Superior temporal gyrus (tissue), 1 donor: ENCODE measurements at regions not wholly inside any gene's neighbourhood (a gene's known extent, or its start where the extent isn't known, plus 50 kb on each side); places are given as distances from the start of the nearest gene placed in this dataset.
A peak's percentile ranks its signal among the peaks of the same experiment; 100 is the strongest.

ENCODE experiments used
- DNase-seq: peaks from one replicate; pipeline ENCODE4 v3.0.0-alpha.2; 2016; ENCODE audit errors: extremely low spot score

DNA sequence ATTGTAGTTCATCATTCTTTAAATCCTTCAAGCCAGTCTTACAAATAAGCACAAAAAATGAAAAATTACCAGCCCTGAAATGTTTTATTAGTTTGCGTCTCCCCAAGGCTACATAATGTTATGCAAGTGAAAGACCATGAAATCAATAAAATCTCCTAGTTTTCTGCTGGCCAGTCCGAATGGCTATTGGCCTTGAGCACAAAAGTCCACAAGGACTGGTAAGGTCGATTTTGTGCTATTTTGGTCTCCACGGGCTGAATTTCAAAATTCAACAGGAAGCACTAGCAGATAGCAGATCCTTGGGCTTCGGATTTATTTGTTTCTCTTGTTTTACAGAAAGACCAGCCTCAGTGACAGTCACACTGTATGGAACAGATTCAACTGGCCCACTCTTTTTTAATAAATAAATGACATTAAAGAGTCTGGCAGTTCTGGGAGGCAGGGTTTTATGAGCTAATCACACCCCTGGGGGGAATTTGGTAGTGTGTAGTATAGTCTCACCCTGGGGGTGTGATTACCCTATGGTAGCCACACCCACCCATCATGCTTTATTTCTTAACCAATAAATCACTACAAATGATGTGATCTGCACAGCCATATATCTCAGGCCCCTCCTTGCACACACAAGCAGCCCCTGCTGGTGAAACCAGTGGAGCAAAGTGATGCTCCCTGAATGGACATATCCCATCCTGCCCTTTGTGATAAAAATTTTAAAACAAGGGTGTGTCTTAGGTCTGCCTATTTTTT is 51.1 kb upstream of the TMEM33 start:
- DNase-seq: no peak

- DNase-seq: peak; percentile 27
These were observed 52.4 kb upstream of the TMEM33 start for GRCh38 chr4:41882625-41883347.

DNA sequence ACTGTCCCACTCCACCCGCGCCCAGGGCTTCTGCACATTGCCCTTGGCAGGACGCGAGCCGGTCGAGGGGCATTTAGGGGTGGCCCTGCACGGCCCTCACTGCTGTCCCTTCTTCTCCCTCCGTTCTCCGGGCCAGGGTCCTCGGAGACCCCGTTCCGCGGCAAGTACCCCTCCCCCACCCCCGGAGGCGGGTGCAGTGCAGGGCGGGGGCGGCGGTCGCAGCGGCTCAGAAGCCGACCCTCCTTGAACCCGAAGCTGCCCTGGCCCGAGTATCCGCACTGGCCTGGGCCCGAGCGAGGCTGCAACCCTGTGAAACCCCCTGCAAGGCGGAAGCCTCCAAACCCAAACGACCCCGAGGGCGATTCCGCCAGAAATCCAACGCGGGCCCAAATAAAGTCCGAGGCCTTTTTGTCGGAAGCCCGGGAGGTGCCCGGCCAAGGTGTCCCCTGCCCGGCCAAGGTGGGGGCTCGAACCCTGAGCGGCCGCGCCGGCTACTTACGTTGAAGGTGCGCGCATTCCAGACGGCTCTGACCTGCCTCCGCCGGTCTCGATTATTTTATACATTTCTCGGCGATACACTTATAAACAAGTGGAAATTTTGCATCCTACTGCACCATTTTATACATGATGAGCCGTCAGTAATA is 53.1 kb upstream of the TMEM33 start:
- DNase-seq: no peak

DNA sequence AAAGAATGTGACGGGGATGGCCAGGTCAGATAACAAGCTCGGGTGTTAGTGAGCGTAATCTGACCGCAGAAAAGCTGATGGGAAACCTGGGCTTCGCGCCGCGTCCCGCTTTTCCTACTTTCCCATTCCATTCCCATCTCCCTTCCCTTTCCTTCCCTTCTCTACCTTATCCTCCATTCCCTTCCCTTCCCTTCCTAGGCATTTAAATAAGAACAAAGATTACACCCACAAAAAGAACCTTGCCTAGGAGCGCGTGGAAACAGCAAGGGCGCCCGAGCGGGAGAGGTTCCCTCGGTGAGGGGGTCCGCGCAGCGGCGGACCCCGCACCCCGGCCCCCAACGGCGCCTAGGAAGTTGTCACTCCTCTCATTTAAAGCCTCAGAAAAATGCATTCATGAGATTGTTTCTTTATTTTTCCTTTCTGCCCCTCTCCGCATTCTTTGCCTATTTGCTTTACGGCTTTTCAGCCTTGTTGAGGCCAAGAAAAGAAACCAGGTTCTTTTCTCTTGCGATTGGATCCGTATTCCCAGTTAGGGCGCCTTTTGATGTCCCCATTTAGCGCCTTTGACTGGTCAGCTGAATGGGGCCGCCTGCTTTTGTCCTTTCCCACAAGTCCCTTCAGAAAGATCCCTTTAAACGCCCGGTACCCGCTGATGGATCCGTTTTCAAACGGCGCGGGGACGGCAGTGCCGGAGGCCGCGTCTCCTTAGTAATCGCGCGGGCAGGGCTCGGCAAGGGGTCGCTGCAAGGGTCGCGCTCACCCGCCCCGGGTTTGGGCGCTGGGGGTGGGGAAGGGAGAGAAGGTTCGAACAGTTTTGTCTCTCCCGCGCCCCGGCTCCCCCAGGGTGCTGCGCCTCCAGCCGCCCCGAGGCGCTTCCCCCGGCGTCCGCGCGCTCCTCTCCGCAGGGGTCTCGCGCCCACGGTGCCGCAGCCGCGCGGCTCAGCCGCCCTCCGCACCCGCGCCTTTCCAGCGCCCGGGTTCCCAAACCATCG is 54.1 kb upstream of the TMEM33 start:
- no peak for DNase-seq

GRCh38 chr4:41880022-41880837 is 55.0 kb upstream of the TMEM33 start:
- DNase-seq: no peak

GRCh38 chr4:41879552-41879951 is 55.7 kb upstream of the TMEM33 start:
- no peak for DNase-seq

GRCh38 chr4:41878991-41879491 is 56.2 kb upstream of the TMEM33 start:
- no peak for DNase-seq

DNA sequence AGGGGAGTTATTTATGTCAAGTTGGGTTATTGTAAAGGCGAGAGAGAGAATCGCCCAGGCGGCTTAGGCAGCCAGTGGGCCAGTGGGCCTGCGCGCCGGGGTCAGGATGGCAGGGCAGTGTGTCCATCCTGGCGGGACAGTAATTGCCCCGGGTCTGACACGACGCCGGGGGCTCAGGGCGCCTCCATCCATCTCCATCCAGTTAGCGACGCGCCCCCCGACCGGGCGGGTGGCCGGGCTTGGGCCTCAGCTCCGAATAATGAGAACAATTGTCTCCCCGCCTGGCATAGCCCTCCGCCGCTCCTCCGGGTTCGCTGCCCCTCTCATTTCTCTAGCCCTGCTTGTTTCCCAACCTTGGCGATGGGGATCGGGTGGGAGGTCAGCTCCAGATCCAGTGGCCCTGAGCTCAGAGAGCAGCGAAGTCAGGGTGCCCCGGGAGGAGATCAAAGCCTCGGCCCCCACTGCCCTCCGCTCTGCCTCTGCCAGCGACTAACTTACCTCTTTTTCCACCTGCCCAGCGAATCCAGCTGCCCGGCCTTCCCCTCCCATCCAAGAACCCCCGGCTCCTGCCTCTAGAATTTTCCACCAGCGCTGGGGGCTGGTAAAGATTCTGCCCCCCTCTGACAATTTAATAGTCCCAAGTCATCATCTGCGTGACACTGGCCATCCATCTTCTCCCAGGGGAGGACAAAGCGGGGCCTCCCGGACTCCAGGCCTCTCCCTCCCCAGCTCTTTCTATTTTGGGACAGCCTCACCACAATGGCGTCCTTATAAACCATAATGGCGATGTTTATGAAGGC is 56.9 kb upstream of the TMEM33 start:
- no peak for DNase-seq

DNA sequence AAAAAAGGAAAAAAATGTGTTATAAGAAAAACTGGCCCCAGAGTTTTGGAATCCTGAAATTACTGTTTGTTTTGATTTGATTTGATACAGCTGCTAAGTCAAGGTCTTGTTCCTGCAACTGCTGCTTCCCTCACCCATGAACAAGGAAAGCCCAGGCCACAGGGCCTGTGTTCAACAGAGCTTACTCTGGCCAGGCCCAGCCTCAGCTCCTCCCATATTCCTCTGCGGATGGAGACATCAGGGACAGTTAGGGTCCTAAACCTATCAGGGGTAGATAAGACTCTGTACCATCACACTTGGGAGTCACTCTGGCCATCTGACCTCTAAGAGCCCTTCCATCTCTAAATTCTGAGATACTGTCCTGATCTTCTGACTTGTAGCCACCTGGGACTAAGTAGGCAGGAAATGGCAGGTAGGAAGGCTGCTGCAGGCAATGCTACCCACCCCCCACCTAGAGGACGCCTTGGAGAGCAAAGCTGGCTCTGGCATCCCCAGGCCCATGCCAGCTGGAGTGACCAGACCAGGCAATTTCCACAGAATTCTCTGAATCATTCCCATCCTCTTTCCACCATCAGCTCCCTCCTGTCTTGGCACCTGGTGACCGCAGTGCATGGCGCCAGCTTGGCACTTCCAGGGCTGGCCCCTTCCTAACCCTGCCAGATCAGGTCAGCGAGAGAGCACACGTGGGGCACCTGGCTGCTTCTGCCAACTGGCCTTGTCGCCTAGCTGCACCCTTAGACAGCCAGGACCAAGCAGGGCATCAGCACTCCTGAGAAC is 58.0 kb upstream of the TMEM33 start:
- DNase-seq: no peak

- no peak for DNase-seq
These were observed 60.4 kb upstream of the TMEM33 start for GRCh38 chr4:41874873-41875272.

- no peak for DNase-seq
These were observed 60.8 kb upstream of the TMEM33 start for GRCh38 chr4:41874398-41874797.

DNA sequence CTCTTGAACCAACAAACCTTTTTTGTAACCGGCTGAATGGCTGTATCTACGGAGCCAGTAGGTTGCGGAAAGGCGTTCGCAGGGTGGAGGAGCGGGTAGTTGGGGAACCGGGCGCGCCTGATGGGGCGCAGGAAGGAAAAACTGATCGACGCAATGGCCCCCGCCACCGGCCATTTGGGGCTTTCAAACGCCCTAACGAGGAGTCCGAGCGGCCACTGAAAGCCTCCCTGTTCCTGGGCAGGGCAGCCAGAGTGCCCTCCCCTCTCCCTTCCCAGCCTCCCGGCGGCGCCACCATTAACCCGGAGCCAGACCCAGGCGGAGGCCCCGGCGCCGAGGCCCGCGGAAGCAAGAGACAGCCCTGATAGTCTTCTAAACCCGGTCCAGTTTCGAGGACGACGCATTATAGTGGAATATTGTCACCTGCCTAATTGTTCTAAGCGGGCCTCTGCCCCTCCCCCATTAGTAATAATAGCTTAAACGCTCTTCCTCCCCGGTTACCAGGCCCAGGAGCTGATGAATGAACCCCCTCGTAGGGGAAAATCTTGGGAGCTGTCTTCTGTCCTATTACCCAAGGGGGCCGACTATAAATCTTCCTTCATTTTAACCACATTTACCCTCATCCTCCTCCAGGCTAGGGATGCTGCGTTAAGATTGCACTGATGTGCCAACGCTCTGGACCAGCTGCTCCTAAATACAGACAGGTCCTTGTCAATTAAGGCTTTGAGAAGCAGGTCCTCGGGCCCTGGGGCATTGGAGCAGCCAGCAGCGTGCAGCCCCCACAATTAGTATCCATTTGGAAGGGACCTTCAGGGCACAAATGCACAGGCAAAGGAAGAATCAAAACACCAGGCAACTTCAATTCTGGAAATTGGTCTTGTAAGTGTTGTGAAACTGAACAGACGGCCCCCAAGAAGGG is 61.6 kb upstream of the TMEM33 start:
- no peak for DNase-seq

- DNase-seq: no peak
These were observed 65.2 kb upstream of the TMEM33 start for GRCh38 chr4:41870035-41870434.

GRCh38 chr4:41866799-41867677 is 68.2 kb upstream of the TMEM33 start:
- DNase-seq: no peak

GRCh38 chr4:41865981-41866798 is 69.0 kb upstream of the TMEM33 start:
- DNase-seq: no peak
